H1 (cell line): ENCODE measurements at regions not wholly inside any gene's neighbourhood (a gene's known extent, or its start where the extent isn't known, plus 50 kb on each side); places are given as distances from the start of the nearest gene placed in this dataset.

ENCODE experiments used
- POLR2AphosphoS5 ChIP-seq: IDR thresholded peaks from 2 replicates; pipeline ENCODE4 v1.6.1; 2011; ENCODE audit warnings: low read depth, low read length

- TF ChIP-seq POLR2AphosphoS5, result no peak
Measured at GRCh38 chr4:112801341-112801740, 164.4 kb downstream of the LARP7 start (continued).
